NCI-H2196 (cell line): ENCODE measurements at regions not wholly inside any gene's neighbourhood (a gene's known extent, or its start where the extent isn't known, plus 50 kb on each side); places are given as distances from the start of the nearest gene placed in this dataset.
"Not testable (repeated sequence)": the region's sequence is repeated elsewhere in the genome, so short reads cannot be mapped to it uniquely, and the experiment has no call there.

Experiments
- DNase-seq: peaks from one replicate; lab custom pipeline; 2025; ENCODE audit not compliant: unreplicated experiment; lab: John Stamatoyannopoulos, UW

GRCh38 chr3:30421266-30421665, 185.1 kb upstream of the TGFBR2 start:
- no peak for DNase-seq

- DNase-seq: no peak
These were observed 180.0 kb upstream of the TGFBR2 start for GRCh38 chr3:30426293-30426993.

GRCh38 chr3:30428251-30428650, 178.2 kb upstream of the TGFBR2 start:
- no peak for DNase-seq

GRCh38 chr3:30435861-30436331, 170.5 kb upstream of the TGFBR2 start:
- DNase-seq: no peak

- no peak for DNase-seq
These were observed 169.2 kb upstream of the TGFBR2 start for GRCh38 chr3:30437171-30437601.

- no peak for DNase-seq
These were observed 168.3 kb upstream of the TGFBR2 start for GRCh38 chr3:30438126-30438525.

- no peak for DNase-seq
These were observed 166.8 kb upstream of the TGFBR2 start for GRCh38 chr3:30439451-30440053.

GRCh38 chr3:30440147-30440604, 166.2 kb upstream of the TGFBR2 start:
- DNase-seq: no peak

GRCh38 chr3:30440880-30441279, 165.5 kb upstream of the TGFBR2 start:
- no peak for DNase-seq

GRCh38 chr3:30443756-30444673, 162.4 kb upstream of the TGFBR2 start:
- no peak for DNase-seq

- DNase-seq: no peak
These were observed 157.7 kb upstream of the TGFBR2 start for GRCh38 chr3:30448450-30449289.

GRCh38 chr3:30449290-30449632, 157.1 kb upstream of the TGFBR2 start:
- no peak for DNase-seq

- no peak for DNase-seq
These were observed 154.0 kb upstream of the TGFBR2 start for GRCh38 chr3:30452446-30452845.

- DNase-seq: no peak
These were observed 152.9 kb upstream of the TGFBR2 start for GRCh38 chr3:30453360-30454039.

GRCh38 chr3:30454636-30455035, 151.8 kb upstream of the TGFBR2 start:
- DNase-seq: no peak

- not testable (repeated sequence) for DNase-seq
These were observed 151.3 kb upstream of the TGFBR2 start for GRCh38 chr3:30455112-30455511.

- no peak for DNase-seq
These were observed 150.6 kb upstream of the TGFBR2 start for GRCh38 chr3:30455840-30456239.

GRCh38 chr3:30456264-30456663, 150.1 kb upstream of the TGFBR2 start:
- no peak for DNase-seq

GRCh38 chr3:30457081-30457480, 149.3 kb upstream of the TGFBR2 start:
- DNase-seq: no peak

- no peak for DNase-seq
These were observed 148.7 kb upstream of the TGFBR2 start for GRCh38 chr3:30457726-30458125.
